CD4-positive, alpha-beta memory T cell (primary cell): ENCODE measurements at regions not wholly inside any gene's neighbourhood (a gene's known extent, or its start where the extent isn't known, plus 50 kb on each side); places are given as distances from the start of the nearest gene placed in this dataset.

Source experiments
- CTCF ChIA-PET: fragments of 350-600 bp; sonication (Branson Sonifier 250); formaldehyde crosslinking; loops from one replicate; lab custom pipeline; 2021; ENCODE audit warnings: inconsistent platforms; ENCODE audit not compliant: partially characterized antibody; lab: Charles Lee
- POLR2A ChIA-PET: fragments of 350-600 bp; sonication (Branson Sonifier 250); formaldehyde crosslinking; loops from one replicate; lab custom pipeline; 2021; ENCODE audit not compliant: partially characterized antibody; lab: Charles Lee
- DNase-seq, 5 donors: peaks; one replicate each; pipeline versions ENCODE4 v3.0.0 to v3.0.0-alpha.2; 2020 to 2022; ENCODE audit warnings: mixed read lengths in 1 of 5
- H3K27ac ChIP-seq: one replicate; pipeline ENCODE4 v1.7.0; 2013; ENCODE audit warnings: low read depth, low read length
- H3K27me3 ChIP-seq: 2 replicates; pipeline ENCODE4 v1.7.0; 2013; ENCODE audit warnings: mild to moderate bottlenecking, low read length, moderate library complexity; ENCODE audit not compliant: insufficient read depth
- H3K36me3 ChIP-seq: 2 replicates; pipeline ENCODE4 v1.7.0; 2013; ENCODE audit warnings: mild to moderate bottlenecking, low read length, moderate library complexity; ENCODE audit not compliant: insufficient read depth
- H3K4me1 ChIP-seq: 2 replicates; pipeline ENCODE4 v1.7.0; 2013; ENCODE audit warnings: mild to moderate bottlenecking, low read length, moderate library complexity; ENCODE audit not compliant: insufficient read depth
- H3K4me3 ChIP-seq, 2 donors: one replicate each; pipeline ENCODE4 v1.7.0; 2013; ENCODE audit warnings: low read length in 2 of 2, mild to moderate bottlenecking in 1 of 2
- H3K9me3 ChIP-seq, 2 donors: one replicate each; pipeline ENCODE4 v1.7.0; 2013; ENCODE audit warnings: low read length in 2 of 2, control low read depth in 1 of 2; ENCODE audit not compliant: control insufficient read depth in 1 of 2
- H3K27ac Mint-ChIP-seq, 7 donors: one replicate each; pipeline ENCODE4 v1.8.0; 2020 to 2021; ENCODE audit warnings: mixed read lengths in 7 of 7, mild to moderate bottlenecking in 6 of 7, inconsistent platforms in 3 of 7, moderate library complexity in 3 of 7
- H3K27me3 Mint-ChIP-seq, 2 donors: one replicate each; pipeline ENCODE4 v1.8.0; 2020 to 2021; ENCODE audit warnings: mixed read lengths in 2 of 2
- H3K36me3 Mint-ChIP-seq, 2 donors: one replicate each; pipeline ENCODE4 v1.8.0; 2020 to 2021; ENCODE audit warnings: mixed read lengths in 2 of 2, inconsistent platforms in 1 of 2, mild to moderate bottlenecking in 1 of 2
- H3K4me1 Mint-ChIP-seq, 4 donors: one replicate each; pipeline ENCODE4 v1.8.0; 2020 to 2021; ENCODE audit warnings: mixed read lengths in 4 of 4, mild to moderate bottlenecking in 1 of 4
- H3K4me3 Mint-ChIP-seq, 8 donors: one replicate each; pipeline ENCODE4 v1.8.0; 2020 to 2021; ENCODE audit warnings: mixed read lengths in 8 of 8, mild to moderate bottlenecking in 7 of 8, moderate library complexity in 6 of 8, inconsistent platforms in 3 of 8
- H3K9me3 Mint-ChIP-seq, 8 donors: one replicate each; pipeline ENCODE4 v1.8.0; 2020 to 2021; ENCODE audit warnings: mixed read lengths in 8 of 8, mild to moderate bottlenecking in 5 of 8, inconsistent platforms in 3 of 8, moderate library complexity in 1 of 8
- intact Hi-C: fragments of 100-400 bp; cut with micrococcal nuclease; formaldehyde crosslinking; loops from one replicate; pipeline ENCODE4 v1.15.1; 2023

DNA sequence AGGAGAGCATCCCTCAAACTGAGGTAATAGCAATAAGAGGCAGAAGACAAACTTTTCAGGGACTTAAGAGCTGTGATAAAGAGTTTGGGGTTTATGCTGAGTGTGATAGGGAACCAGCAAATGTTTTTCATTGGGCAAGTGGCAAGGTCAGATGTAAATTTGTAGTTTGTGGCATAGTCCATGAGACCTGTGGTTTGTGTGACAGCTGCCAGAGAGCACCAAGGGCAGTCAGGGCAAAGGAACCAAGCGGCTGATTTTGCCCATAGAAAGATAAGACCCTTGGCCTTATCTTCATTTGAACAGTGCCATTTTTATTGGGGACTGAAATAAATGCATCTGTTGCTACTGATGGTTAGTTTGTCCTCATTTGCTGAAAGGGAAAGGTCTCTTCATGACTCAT, 220.3 kb downstream of the LRRN1 start:
- H3K9me3 ChIP-seq = no peaks in the 10 kb centered on the region
- CTCF ChIA-PET = no interaction called here
- Mint-ChIP-seq H3K36me3 (no peaks in the 10 kb centered on the region), H3K27ac (no peak overlapping the region), H3K4me1 (no peaks in the 10 kb centered on the region), H3K9me3 (peaks cover 0 to 12% (median under 1%) of the 10 kb centered on the region in 8 donors), H3K4me3 (no peak overlapping the region), H3K27me3 (no peaks in the 10 kb centered on the region)
- H3K4me1 ChIP-seq = no peaks in the 10 kb centered on the region
- POLR2A ChIA-PET = no interaction called here
- intact Hi-C loops = no loop called here
- no peak for DNase-seq
- H3K27me3 ChIP-seq = no peaks in the 10 kb centered on the region
- H3K27ac ChIP-seq = no peak overlapping the region
- no peaks in the 10 kb centered on the region for H3K36me3 ChIP-seq
- no peak overlapping the region for H3K4me3 ChIP-seq

DNA sequence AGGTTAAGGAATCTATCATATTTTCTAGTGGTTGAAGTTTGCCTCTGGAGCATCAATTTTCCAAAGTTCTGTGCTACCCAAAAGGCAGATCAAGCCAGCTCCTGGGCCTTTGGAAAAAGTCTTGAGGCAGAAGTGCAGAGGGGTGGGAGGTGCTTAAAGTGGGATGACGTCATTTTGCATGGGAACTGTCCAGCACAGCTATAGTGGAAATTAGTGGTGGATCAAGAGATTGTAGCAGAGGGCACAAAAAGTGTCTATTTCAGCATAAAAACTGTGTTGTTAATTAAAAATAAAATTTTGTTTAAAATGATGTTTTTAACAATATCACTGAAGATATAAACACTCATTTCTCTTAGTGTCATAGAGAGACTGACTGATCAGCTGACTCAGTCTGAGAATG, 221.9 kb downstream of the LRRN1 start:
- DNase-seq = no peak
- Mint-ChIP-seq H3K27ac (no peak overlapping the region), H3K4me1 (no peaks in the 10 kb centered on the region), H3K27me3 (no peaks in the 10 kb centered on the region), H3K36me3 (no peaks in the 10 kb centered on the region), H3K4me3 (no peak overlapping the region), H3K9me3 (peaks cover 0 to 12% (median under 1%) of the 10 kb centered on the region in 8 donors)
- Histone ChIP-seq H3K27me3 (no peaks in the 10 kb centered on the region), H3K27ac (no peak overlapping the region), H3K9me3 (no peaks in the 10 kb centered on the region), H3K4me3 (no peak overlapping the region), H3K36me3 (no peaks in the 10 kb centered on the region), H3K4me1 (no peaks in the 10 kb centered on the region)
- intact Hi-C loops = no loop called here
- POLR2A ChIA-PET = no interaction called here
- CTCF ChIA-PET = interaction anchor here (1.0 kb wide), 1 partner anchor 9 kb away, joined by 3 read pairs; no protein-coding TSS in a partner anchor

- intact Hi-C loops = no loop called here
- ChIA-PET CTCF (interaction anchor here (1.1 kb wide), 1 partner anchor 8 kb away, joined by 3 read pairs; no protein-coding TSS in a partner anchor), POLR2A (no interaction called here)
- Mint-ChIP-seq H3K4me3 (no peak overlapping the region), H3K4me1 (no peaks in the 10 kb centered on the region), H3K36me3 (peaks cover 0 to 8% of the 10 kb centered on the region in 2 donors), H3K27ac (no peak overlapping the region), H3K27me3 (no peaks in the 10 kb centered on the region), H3K9me3 (no peaks in the 10 kb centered on the region)
- H3K27ac ChIP-seq = no peak overlapping the region
- H3K4me1 ChIP-seq = no peaks in the 10 kb centered on the region
- H3K36me3 ChIP-seq = no peaks in the 10 kb centered on the region
- no peak overlapping the region for H3K4me3 ChIP-seq
- no peaks in the 10 kb centered on the region for H3K9me3 ChIP-seq
- DNase-seq = no peak
- H3K27me3 ChIP-seq = no peaks in the 10 kb centered on the region
Observed at GRCh38 chr3:4029135-4029534, 229.9 kb downstream of the LRRN1 start.

- H3K4me3 Mint-ChIP-seq = no peak overlapping the region
- no peaks in the 10 kb centered on the region for H3K9me3 Mint-ChIP-seq
- Histone ChIP-seq H3K4me1 (no peaks in the 10 kb centered on the region), H3K4me3 (no peak overlapping the region), H3K27ac (no peak overlapping the region), H3K27me3 (no peaks in the 10 kb centered on the region), H3K9me3 (no peaks in the 10 kb centered on the region), H3K36me3 (no peaks in the 10 kb centered on the region)
- H3K36me3 Mint-ChIP-seq = peaks cover 0 to 8% of the 10 kb centered on the region in 2 donors
- CTCF ChIA-PET = no interaction called here
- no peak overlapping the region for H3K27ac Mint-ChIP-seq
- intact Hi-C loops = no loop called here
- no peaks in the 10 kb centered on the region for H3K27me3 Mint-ChIP-seq
- no peaks in the 10 kb centered on the region for H3K4me1 Mint-ChIP-seq
- POLR2A ChIA-PET = no interaction called here
- DNase-seq = no peak
Observed at GRCh38 chr3:4030624-4031023, 231.4 kb downstream of the LRRN1 start.

DNA sequence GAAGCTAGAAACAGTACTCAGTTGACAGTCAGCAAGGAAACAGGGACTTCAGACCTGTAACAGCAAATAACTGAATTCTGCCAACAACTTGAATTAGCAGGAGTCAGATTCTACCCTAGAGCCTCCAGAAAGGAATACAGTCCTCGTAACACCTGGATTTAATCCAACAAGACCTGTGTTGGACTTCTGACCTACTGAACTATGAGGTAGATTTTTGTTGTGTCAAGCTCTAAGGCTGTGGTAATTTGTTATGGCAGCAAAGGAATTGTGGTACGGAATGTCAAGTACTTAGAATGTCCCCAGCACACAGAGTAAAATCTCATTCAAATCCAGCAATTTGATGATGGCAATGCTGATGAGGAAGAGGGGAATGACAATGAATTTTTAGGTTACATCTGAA, 234.1 kb downstream of the LRRN1 start:
- CTCF ChIA-PET = no interaction called here
- H3K9me3 Mint-ChIP-seq = no peaks in the 10 kb centered on the region
- no peaks in the 10 kb centered on the region for H3K4me1 Mint-ChIP-seq

GRCh38 chr3:4036046-4036445, 236.8 kb downstream of the LRRN1 start:
- CTCF ChIA-PET = no interaction called here
- no peaks in the 10 kb centered on the region for H3K9me3 ChIP-seq
- H3K27me3 Mint-ChIP-seq = no peaks in the 10 kb centered on the region
- POLR2A ChIA-PET = no interaction called here
- no peak for DNase-seq
- peaks cover 2 to 16% of the 10 kb centered on the region in 2 donors for H3K36me3 Mint-ChIP-seq
- no peak overlapping the region for H3K27ac Mint-ChIP-seq
- intact Hi-C loops = no loop called here
- no peaks in the 10 kb centered on the region for H3K4me1 ChIP-seq
- H3K4me3 ChIP-seq = no peak overlapping the region
- no peak overlapping the region for H3K4me3 Mint-ChIP-seq
- H3K4me1 Mint-ChIP-seq = no peaks in the 10 kb centered on the region
- no peaks in the 10 kb centered on the region for H3K27me3 ChIP-seq
- no peaks in the 10 kb centered on the region for H3K9me3 Mint-ChIP-seq
- no peak overlapping the region for H3K27ac ChIP-seq
- H3K36me3 ChIP-seq = no peaks in the 10 kb centered on the region

More for the DNA sequence above, 234.1 kb downstream of the LRRN1 start:
- H3K4me3 ChIP-seq = no peak overlapping the region
- H3K27ac ChIP-seq = no peak overlapping the region
- H3K4me1 ChIP-seq = no peaks in the 10 kb centered on the region
- Mint-ChIP-seq H3K27me3 (no peaks in the 10 kb centered on the region), H3K36me3 (peaks cover 0 to 16% of the 10 kb centered on the region in 2 donors), H3K27ac (no peak overlapping the region), H3K4me3 (no peak overlapping the region)
- no peaks in the 10 kb centered on the region for H3K36me3 ChIP-seq
- H3K9me3 ChIP-seq = no peaks in the 10 kb centered on the region
- intact Hi-C loops = no loop called here
- no peak for DNase-seq
- POLR2A ChIA-PET = no interaction called here
- H3K27me3 ChIP-seq = no peaks in the 10 kb centered on the region

GRCh38 chr3:4038351-4038750, 239.1 kb downstream of the LRRN1 start:
- Histone ChIP-seq H3K36me3 (no peaks in the 10 kb centered on the region), H3K4me1 (no peaks in the 10 kb centered on the region), H3K27me3 (no peaks in the 10 kb centered on the region), H3K27ac (no peak overlapping the region), H3K4me3 (no peak overlapping the region), H3K9me3 (no peaks in the 10 kb centered on the region)
- Mint-ChIP-seq H3K9me3 (no peaks in the 10 kb centered on the region), H3K4me1 (no peaks in the 10 kb centered on the region), H3K27ac (no peak overlapping the region), H3K36me3 (peaks cover 2 to 8% of the 10 kb centered on the region in 2 donors), H3K27me3 (no peaks in the 10 kb centered on the region), H3K4me3 (no peak overlapping the region)
- CTCF ChIA-PET = no interaction called here
- intact Hi-C loops = no loop called here
- DNase-seq = no peak
- POLR2A ChIA-PET = no interaction called here

GRCh38 chr3:4042070-4042469, 242.8 kb downstream of the LRRN1 start:
- ChIA-PET POLR2A (no interaction called here), CTCF (no interaction called here)
- no peak for DNase-seq
- no peaks in the 10 kb centered on the region for H3K9me3 ChIP-seq
- no peak overlapping the region for H3K4me3 ChIP-seq
- Mint-ChIP-seq H3K9me3 (no peaks in the 10 kb centered on the region), H3K27me3 (no peaks in the 10 kb centered on the region), H3K4me1 (no peaks in the 10 kb centered on the region), H3K27ac (no peak overlapping the region), H3K36me3 (peaks cover 2 to 8% of the 10 kb centered on the region in 2 donors), H3K4me3 (no peak overlapping the region)
- no peak overlapping the region for H3K27ac ChIP-seq
- H3K4me1 ChIP-seq = no peaks in the 10 kb centered on the region
- H3K27me3 ChIP-seq = no peaks in the 10 kb centered on the region
- intact Hi-C loops = no loop called here
- H3K36me3 ChIP-seq = no peaks in the 10 kb centered on the region
